ENCODE measurements at regions not wholly inside any gene's neighbourhood (a gene's known extent, or its start where the extent isn't known, plus 50 kb on each side); places are given as distances from the start of the nearest gene placed in this dataset.

DNA sequence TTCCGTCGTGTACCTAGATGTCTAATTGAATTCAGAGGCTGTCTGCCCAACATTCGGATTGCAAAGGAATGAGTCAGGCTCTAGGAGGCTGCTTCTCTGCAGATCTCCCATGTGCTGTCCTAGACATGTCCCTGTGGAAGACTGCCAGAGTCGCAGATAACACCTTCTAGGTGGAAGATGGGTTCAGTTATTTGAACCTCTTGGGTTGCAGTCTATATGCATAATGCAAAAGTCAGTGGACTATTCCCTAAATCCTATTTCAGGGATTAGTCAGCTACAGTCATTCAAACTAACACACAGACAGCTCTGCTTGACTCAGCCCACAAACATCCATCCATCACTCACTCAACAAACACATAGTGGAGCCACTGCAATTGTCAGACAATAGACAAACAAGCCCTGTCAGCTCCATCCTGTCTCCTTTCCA is 300.0 kb upstream of the CTNNB1 start (continued):
- TF ChIP-seq, protein P1, sequence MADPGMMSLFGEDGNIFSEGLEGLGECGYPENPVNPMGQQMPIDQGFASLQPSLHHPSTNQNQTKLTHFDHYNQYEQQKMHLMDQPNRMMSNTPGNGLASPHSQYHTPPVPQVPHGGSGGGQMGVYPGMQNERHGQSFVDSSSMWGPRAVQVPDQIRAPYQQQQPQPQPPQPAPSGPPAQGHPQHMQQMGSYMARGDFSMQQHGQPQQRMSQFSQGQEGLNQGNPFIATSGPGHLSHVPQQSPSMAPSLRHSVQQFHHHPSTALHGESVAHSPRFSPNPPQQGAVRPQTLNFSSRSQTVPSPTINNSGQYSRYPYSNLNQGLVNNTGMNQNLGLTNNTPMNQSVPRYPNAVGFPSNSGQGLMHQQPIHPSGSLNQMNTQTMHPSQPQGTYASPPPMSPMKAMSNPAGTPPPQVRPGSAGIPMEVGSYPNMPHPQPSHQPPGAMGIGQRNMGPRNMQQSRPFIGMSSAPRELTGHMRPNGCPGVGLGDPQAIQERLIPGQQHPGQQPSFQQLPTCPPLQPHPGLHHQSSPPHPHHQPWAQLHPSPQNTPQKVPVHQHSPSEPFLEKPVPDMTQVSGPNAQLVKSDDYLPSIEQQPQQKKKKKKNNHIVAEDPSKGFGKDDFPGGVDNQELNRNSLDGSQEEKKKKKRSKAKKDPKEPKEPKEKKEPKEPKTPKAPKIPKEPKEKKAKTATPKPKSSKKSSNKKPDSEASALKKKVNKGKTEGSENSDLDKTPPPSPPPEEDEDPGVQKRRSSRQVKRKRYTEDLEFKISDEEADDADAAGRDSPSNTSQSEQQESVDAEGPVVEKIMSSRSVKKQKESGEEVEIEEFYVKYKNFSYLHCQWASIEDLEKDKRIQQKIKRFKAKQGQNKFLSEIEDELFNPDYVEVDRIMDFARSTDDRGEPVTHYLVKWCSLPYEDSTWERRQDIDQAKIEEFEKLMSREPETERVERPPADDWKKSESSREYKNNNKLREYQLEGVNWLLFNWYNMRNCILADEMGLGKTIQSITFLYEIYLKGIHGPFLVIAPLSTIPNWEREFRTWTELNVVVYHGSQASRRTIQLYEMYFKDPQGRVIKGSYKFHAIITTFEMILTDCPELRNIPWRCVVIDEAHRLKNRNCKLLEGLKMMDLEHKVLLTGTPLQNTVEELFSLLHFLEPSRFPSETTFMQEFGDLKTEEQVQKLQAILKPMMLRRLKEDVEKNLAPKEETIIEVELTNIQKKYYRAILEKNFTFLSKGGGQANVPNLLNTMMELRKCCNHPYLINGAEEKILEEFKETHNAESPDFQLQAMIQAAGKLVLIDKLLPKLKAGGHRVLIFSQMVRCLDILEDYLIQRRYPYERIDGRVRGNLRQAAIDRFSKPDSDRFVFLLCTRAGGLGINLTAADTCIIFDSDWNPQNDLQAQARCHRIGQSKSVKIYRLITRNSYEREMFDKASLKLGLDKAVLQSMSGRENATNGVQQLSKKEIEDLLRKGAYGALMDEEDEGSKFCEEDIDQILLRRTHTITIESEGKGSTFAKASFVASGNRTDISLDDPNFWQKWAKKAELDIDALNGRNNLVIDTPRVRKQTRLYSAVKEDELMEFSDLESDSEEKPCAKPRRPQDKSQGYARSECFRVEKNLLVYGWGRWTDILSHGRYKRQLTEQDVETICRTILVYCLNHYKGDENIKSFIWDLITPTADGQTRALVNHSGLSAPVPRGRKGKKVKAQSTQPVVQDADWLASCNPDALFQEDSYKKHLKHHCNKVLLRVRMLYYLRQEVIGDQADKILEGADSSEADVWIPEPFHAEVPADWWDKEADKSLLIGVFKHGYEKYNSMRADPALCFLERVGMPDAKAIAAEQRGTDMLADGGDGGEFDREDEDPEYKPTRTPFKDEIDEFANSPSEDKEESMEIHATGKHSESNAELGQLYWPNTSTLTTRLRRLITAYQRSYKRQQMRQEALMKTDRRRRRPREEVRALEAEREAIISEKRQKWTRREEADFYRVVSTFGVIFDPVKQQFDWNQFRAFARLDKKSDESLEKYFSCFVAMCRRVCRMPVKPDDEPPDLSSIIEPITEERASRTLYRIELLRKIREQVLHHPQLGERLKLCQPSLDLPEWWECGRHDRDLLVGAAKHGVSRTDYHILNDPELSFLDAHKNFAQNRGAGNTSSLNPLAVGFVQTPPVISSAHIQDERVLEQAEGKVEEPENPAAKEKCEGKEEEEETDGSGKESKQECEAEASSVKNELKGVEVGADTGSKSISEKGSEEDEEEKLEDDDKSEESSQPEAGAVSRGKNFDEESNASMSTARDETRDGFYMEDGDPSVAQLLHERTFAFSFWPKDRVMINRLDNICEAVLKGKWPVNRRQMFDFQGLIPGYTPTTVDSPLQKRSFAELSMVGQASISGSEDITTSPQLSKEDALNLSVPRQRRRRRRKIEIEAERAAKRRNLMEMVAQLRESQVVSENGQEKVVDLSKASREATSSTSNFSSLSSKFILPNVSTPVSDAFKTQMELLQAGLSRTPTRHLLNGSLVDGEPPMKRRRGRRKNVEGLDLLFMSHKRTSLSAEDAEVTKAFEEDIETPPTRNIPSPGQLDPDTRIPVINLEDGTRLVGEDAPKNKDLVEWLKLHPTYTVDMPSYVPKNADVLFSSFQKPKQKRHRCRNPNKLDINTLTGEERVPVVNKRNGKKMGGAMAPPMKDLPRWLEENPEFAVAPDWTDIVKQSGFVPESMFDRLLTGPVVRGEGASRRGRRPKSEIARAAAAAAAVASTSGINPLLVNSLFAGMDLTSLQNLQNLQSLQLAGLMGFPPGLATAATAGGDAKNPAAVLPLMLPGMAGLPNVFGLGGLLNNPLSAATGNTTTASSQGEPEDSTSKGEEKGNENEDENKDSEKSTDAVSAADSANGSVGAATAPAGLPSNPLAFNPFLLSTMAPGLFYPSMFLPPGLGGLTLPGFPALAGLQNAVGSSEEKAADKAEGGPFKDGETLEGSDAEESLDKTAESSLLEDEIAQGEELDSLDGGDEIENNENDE (IDR thresholded peaks at IDR 0.05; ENCODE audit: insufficient replicate concordance, low read length) = no peak
- TF ChIP-seq, protein P2, sequence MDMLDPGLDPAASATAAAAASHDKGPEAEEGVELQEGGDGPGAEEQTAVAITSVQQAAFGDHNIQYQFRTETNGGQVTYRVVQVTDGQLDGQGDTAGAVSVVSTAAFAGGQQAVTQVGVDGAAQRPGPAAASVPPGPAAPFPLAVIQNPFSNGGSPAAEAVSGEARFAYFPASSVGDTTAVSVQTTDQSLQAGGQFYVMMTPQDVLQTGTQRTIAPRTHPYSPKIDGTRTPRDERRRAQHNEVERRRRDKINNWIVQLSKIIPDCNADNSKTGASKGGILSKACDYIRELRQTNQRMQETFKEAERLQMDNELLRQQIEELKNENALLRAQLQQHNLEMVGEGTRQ (IDR thresholded peaks at IDR 0.05; ENCODE audit: low read length) = no peak
- no peak for TF ChIP-seq SP2 (IDR thresholded peaks at IDR 0.05; ENCODE audit: low read length)
- TF ChIP-seq CHD1 (IDR thresholded peaks at IDR 0.05; ENCODE audit: low read depth, low read length) = no peak
- TF ChIP-seq EZH2 (IDR thresholded peaks at IDR 0.05; ENCODE audit: low read depth, low read length, severe bottlenecking) = no peak
- no peak for TF ChIP-seq POU5F1 (IDR thresholded peaks at IDR 0.05; ENCODE audit: low read depth, low read length)
